ENCODE measurements at regions not wholly inside any gene's neighbourhood (a gene's known extent, or its start where the extent isn't known, plus 50 kb on each side); places are given as distances from the start of the nearest gene placed in this dataset.

DNA sequence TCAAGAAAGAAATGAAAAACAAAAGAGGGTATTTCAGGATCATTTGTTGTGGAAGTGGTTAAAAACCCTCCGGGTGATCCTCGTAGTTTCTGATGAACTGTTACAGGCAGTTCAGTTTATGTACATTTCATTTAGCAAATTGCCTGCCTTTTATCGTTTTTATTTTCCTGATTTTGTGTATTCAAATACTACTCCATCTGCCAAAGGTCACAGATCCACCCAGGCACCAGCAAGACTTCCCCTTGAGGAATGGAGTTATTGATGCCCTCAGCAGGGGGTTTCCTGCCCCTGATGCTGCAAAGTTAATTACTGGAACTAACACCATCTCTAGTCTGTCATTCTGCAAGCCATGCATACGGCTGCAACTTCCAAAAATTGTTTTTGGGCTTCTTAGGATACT lies 641.9 kb downstream of the SLC4A3 start:
- no peak for DNase-seq (ENCODE audit: insufficient read length, low spot score)
- no peak for FAIRE-seq
- TF ChIP-seq, protein P1, sequence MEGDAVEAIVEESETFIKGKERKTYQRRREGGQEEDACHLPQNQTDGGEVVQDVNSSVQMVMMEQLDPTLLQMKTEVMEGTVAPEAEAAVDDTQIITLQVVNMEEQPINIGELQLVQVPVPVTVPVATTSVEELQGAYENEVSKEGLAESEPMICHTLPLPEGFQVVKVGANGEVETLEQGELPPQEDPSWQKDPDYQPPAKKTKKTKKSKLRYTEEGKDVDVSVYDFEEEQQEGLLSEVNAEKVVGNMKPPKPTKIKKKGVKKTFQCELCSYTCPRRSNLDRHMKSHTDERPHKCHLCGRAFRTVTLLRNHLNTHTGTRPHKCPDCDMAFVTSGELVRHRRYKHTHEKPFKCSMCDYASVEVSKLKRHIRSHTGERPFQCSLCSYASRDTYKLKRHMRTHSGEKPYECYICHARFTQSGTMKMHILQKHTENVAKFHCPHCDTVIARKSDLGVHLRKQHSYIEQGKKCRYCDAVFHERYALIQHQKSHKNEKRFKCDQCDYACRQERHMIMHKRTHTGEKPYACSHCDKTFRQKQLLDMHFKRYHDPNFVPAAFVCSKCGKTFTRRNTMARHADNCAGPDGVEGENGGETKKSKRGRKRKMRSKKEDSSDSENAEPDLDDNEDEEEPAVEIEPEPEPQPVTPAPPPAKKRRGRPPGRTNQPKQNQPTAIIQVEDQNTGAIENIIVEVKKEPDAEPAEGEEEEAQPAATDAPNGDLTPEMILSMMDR (IDR thresholded peaks at IDR 0.05; ENCODE audit: insufficient read depth, missing control alignments) = no peak

DNA sequence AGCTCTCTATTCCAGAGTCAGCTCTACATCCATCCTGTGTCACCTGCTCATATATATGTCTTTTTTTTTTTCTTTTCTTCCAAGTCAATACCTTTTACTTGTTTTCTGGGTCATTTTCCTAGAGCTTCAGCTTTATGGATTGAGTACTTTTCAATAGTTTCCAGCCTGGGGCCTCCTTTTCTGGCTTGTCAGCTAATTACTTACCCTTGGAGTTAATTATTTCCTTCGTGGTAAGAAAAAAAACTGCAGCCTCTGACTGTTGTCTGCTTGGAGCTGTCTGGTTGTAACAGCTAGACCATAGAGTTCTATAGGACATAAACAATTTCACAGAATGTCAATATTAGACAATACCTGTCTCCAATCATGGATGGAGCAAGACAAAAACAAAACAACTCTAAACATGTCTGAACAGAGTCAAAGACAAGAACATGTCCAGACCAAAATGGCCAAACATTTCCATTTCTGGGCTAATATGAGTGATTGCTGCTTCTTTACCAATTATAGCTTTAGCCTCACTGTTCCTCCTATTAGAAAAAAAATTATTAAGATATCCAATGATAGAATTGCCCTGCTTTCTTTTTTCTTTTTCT lies 643.1 kb downstream of the SLC4A3 start:
- TF ChIP-seq, protein P1 (IDR thresholded peaks at IDR 0.05; ENCODE audit: insufficient read depth, missing control alignments) = no peak
- DNase-seq (ENCODE audit: insufficient read length, low spot score) (no peak), FAIRE-seq (no peak)

DNA sequence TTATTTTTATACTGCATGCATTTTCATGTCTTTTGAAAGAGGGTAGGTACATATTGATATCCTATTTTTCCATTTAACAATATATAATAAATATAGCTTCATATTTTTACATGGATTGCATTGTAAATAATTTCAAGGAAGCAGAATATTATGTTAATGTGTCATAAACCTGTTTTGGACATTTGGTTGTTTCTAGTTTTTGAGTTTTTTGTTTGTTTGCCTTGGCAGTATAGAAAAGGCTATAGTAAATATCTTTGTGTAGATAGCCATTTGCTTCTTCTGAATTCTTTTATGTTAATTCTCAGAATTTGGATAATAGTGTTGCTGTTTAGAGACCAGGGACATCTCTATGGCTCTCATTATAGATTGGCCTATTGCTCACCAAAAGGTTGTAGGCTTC lies 645.2 kb downstream of the SLC4A3 start:
- FAIRE-seq = no peak
- TF ChIP-seq, protein P1 (IDR thresholded peaks at IDR 0.05; ENCODE audit: insufficient read depth, missing control alignments) = no peak

DNA sequence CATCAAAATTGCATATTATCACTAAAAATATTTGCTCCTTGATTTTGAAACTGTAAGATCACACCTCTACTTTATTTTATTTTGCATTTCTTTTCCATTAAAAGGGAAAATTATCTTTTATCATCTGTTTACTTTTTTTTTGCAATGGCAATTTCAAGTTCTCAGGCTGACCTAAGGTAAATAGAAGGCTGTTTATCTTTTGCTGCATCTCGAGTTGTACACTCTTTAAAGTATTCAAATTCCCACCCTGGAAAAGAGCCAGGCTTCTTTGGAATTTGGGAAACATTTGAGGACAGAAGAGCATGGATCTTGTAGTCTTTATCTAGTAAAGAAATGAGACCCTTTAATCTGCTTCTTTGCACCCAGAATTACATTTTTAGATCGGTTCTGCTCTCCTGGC lies 645.7 kb downstream of the SLC4A3 start:
- FAIRE-seq = no peak
- TF ChIP-seq, protein P1 (IDR thresholded peaks at IDR 0.05; ENCODE audit: insufficient read depth, missing control alignments) = no peak

More for the DNA sequence above, 645.2 kb downstream of the SLC4A3 start:
- no peak for DNase-seq (ENCODE audit: insufficient read length, low spot score)

DNA sequence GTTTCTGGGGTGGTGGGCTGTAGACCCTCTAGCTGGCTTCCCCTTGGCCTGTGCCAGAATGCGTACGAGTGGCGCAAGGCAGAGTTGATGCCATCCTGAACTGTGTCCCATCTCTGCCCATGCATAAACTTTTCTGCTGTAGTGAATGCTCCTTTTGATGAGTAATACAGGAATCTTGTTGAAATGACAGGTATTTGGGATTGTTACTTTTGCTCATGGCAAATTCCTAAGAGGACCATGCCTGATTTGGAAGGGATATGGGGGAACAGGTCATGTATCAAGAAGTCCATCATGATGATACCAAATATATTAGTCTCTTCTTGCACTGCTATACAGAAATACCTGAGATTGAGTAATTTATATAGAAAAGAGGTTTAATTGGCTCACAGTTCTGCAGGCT lies 648.0 kb downstream of the SLC4A3 start:
- no peak for DNase-seq (ENCODE audit: insufficient read length, low spot score)
- no peak for FAIRE-seq
- TF ChIP-seq, protein P1 (IDR thresholded peaks at IDR 0.05; ENCODE audit: insufficient read depth, missing control alignments) = no peak

More for the DNA sequence above, 645.7 kb downstream of the SLC4A3 start:
- no peak for DNase-seq (ENCODE audit: insufficient read length, low spot score)

DNA sequence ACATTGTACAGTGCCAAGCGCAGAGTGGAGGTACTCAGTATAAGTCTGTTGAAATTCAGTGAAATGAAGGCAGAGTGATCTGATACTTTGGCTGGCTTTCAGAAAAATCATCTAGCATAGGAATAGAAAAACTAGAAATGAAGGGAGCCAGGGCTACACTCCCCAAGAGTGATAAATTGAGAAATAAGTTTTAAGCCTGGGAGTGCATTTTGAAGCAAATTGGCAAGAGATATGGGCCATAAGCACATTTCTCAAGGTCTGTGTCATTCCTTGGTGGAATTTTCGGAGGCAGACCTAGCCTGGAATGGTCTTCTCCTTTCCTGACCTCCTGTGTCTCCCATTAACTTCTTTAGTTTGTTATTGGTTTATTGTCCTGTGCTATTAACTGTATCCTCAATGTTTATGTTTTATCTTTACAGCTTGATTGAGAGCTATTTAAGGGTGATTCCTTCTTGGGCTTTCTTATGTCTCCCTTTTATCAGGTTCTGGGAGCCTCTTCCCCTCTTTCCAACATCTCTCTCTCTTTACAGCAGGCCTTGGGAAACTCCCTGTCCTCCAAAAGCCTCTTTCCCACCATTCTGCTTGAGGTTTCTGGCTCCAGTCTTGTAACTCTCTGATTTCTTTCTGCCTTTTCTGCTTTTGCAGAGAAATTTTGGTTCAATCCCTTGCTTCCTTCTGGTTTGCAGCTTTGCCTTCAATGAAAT lies 649.5 kb downstream of the SLC4A3 start:
- no peak for FAIRE-seq
- no peak for DNase-seq (ENCODE audit: insufficient read length, low spot score)
- TF ChIP-seq, protein P1 (IDR thresholded peaks at IDR 0.05; ENCODE audit: insufficient read depth, missing control alignments) = no peak

DNA sequence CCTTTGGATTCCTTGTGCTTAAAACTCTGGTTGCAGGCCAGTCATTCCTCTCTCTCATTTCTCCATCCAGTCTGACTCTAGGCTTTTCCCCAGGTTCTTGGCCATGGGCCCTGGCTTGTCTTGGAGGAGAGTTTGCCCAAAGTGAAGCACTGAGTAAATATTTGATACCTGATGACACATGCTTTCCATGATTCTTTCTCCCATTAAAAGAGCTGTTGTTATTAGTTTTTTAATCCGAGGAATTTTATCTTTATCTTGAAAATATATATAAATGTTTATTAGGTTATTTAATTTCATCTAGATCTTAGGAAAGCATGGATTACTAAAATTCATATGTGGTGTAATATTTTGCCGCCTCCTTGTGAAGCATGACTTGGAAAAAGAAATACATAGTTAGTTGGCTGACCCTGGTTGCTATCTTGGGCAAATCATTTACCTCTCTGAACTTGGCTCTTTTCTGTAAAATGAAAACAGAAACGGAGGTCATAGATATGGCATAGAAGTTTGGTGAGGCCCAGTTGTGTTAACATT lies 650.1 kb downstream of the SLC4A3 start:
- no peak for DNase-seq (ENCODE audit: insufficient read length, low spot score)
- TF ChIP-seq, protein P1 (IDR thresholded peaks at IDR 0.05; ENCODE audit: insufficient read depth, missing control alignments) = no peak
- no peak for FAIRE-seq
